H9 (cell line): ENCODE measurements at regions not wholly inside any gene's neighbourhood (a gene's known extent, or its start where the extent isn't known, plus 50 kb on each side); places are given as distances from the start of the nearest gene placed in this dataset.

Experiments
- DNase-seq: peaks from one replicate; pipeline ENCODE4 v3.0.0-alpha.2; 2017
- H2AFZ ChIP-seq: one replicate; pipeline ENCODE4 v1.6.1; 2013; ENCODE audit warnings: mild to moderate bottlenecking, low read length, control low read depth, moderate library complexity
- H2AK5ac ChIP-seq: 2 replicates; pipeline ENCODE4 v1.6.1; 2013; ENCODE audit warnings: low read length, control low read depth, mixed read lengths; ENCODE audit not compliant: insufficient read length
- H2BK120ac ChIP-seq: one replicate; pipeline ENCODE4 v1.6.1; 2013; ENCODE audit warnings: low read depth, mild to moderate bottlenecking, low read length, control low read depth, inconsistent platforms; ENCODE audit not compliant: poor library complexity, severe bottlenecking
- H2BK12ac ChIP-seq: 2 replicates; pipeline ENCODE4 v1.6.1; 2013; ENCODE audit warnings: low read length, control low read depth, mixed read lengths, low read depth; ENCODE audit not compliant: insufficient read length
- H2BK15ac ChIP-seq: 2 replicates; pipeline ENCODE4 v1.6.1; 2013; ENCODE audit warnings: low read depth, low read length, control low read depth
- H2BK20ac ChIP-seq: one replicate; pipeline ENCODE4 v1.6.1; 2013; ENCODE audit warnings: low read depth, mild to moderate bottlenecking, low read length, control low read depth, inconsistent platforms; ENCODE audit not compliant: poor library complexity, severe bottlenecking
- H2BK5ac ChIP-seq: 2 replicates; pipeline ENCODE4 v1.6.1; 2013; ENCODE audit warnings: low read length, control low read depth, mixed read lengths; ENCODE audit not compliant: insufficient read length
- H3K14ac ChIP-seq: 2 replicates; pipeline ENCODE4 v1.6.1; 2013; ENCODE audit warnings: low read length, control low read depth; ENCODE audit not compliant: insufficient read depth
- H3K18ac ChIP-seq: 2 replicates; pipeline ENCODE4 v1.6.1; 2013; ENCODE audit warnings: low read depth, mild to moderate bottlenecking, mixed read lengths, low read length, control low read depth; ENCODE audit not compliant: insufficient read length
- H3K23ac ChIP-seq: 2 replicates; pipeline ENCODE4 v1.6.1; 2013; ENCODE audit warnings: low read length, control low read depth, mixed read lengths, low read depth; ENCODE audit not compliant: insufficient read length
- H3K23me2 ChIP-seq: 2 replicates; pipeline ENCODE4 v1.6.1; 2013; ENCODE audit warnings: low read depth, mild to moderate bottlenecking, mixed read lengths, low read length, control low read depth; ENCODE audit not compliant: insufficient read length, poor library complexity, severe bottlenecking
- H3K27ac ChIP-seq: 2 replicates; pipeline ENCODE4 v1.5.1; 2013; ENCODE audit warnings: low read length, control low read depth, mixed read lengths, low read depth; ENCODE audit not compliant: insufficient read length
- H3K27me3 ChIP-seq: 2 replicates; pipeline ENCODE4 v1.6.1; 2013; ENCODE audit warnings: low read length, control low read depth, inconsistent platforms; ENCODE audit not compliant: insufficient read depth
- H3K4ac ChIP-seq: 2 replicates; pipeline ENCODE4 v1.6.1; 2013; ENCODE audit warnings: low read depth, mild to moderate bottlenecking, control low read depth, inconsistent platforms, low read length, moderate library complexity
- H3K4me1 ChIP-seq: 2 replicates; pipeline ENCODE4 v1.6.1; 2013; ENCODE audit warnings: low read length, control low read depth, inconsistent platforms; ENCODE audit not compliant: insufficient read depth
- H3K4me2 ChIP-seq: 2 replicates; pipeline ENCODE4 v1.6.1; 2013; ENCODE audit warnings: low read length, control low read depth, mixed read lengths; ENCODE audit not compliant: insufficient read length, insufficient read depth
- H3K56ac ChIP-seq: 2 replicates; pipeline ENCODE4 v1.6.1; 2013; ENCODE audit warnings: low read depth, mild to moderate bottlenecking, mixed read lengths, low read length, control low read depth; ENCODE audit not compliant: insufficient read length
- H3K79me1 ChIP-seq: 2 replicates; pipeline ENCODE4 v1.6.1; 2013; ENCODE audit warnings: low read depth, mild to moderate bottlenecking, moderate library complexity, low read length, control low read depth, inconsistent platforms; ENCODE audit not compliant: insufficient read depth, poor library complexity, severe bottlenecking
- H3K79me2 ChIP-seq: 2 replicates; pipeline ENCODE4 v1.6.1; 2013; ENCODE audit warnings: low read length, control low read depth, inconsistent platforms; ENCODE audit not compliant: insufficient read depth
- H3K9ac ChIP-seq: 2 replicates; pipeline ENCODE4 v1.6.1; 2013; ENCODE audit warnings: low read length, control low read depth, mixed read lengths; ENCODE audit not compliant: insufficient read length; ENCODE audit errors: extremely low read depth
- H3K9me3 ChIP-seq: one replicate; pipeline ENCODE4 v1.6.1; 2013; ENCODE audit warnings: low read depth, low read length, inconsistent platforms; ENCODE audit not compliant: control insufficient read depth
- H3T11ph ChIP-seq: one replicate; pipeline ENCODE4 v1.6.1; 2013; ENCODE audit warnings: mild to moderate bottlenecking, low read length, control low read depth, inconsistent platforms
- H4K20me1 ChIP-seq: one replicate; pipeline ENCODE4 v1.6.1; 2013; ENCODE audit not compliant: control insufficient read depth, insufficient read length, insufficient read depth
- H4K5ac ChIP-seq: 2 replicates; pipeline ENCODE4 v1.6.1; 2013; ENCODE audit warnings: low read depth, mild to moderate bottlenecking, mixed read lengths, low read length, control low read depth; ENCODE audit not compliant: insufficient read length
- H4K8ac ChIP-seq: replicated peaks from 2 replicates; pipeline ENCODE4 v1.6.1; 2013; ENCODE audit warnings: low read length, control low read depth, mixed read lengths, low read depth; ENCODE audit not compliant: insufficient read length
- H4K91ac ChIP-seq: 2 replicates; pipeline ENCODE4 v1.6.1; 2013; ENCODE audit warnings: low read depth, mild to moderate bottlenecking, moderate library complexity, mixed read lengths, low read length, control low read depth; ENCODE audit not compliant: insufficient read length
- H3K27ac Mint-ChIP-seq, 3 experiments: 2 replicates in 2 of 3; 3 replicates in 1 of 3; pipeline ENCODE4 v1.8.0; 2020 to 2021; ENCODE audit warnings: mixed read lengths in 3 of 3, mild to moderate bottlenecking in 1 of 3, moderate library complexity in 1 of 3
- H3K27me3 Mint-ChIP-seq: 2 replicates; pipeline ENCODE4 v1.8.0; 2021; ENCODE audit warnings: low read depth, mild to moderate bottlenecking, moderate library complexity, mixed read lengths
- H3K36me3 Mint-ChIP-seq, 3 experiments: 2 replicates in 2 of 3; 3 replicates in 1 of 3; pipeline ENCODE4 v1.8.0; 2020 to 2021; ENCODE audit warnings: low read depth in 3 of 3, mixed read lengths in 3 of 3; ENCODE audit not compliant: insufficient read depth in 1 of 3
- H3K4me1 Mint-ChIP-seq, 2 experiments: 2 replicates each; pipeline ENCODE4 v1.8.0; 2020; ENCODE audit warnings: mixed read lengths in 2 of 2
- H3K4me3 Mint-ChIP-seq, 2 experiments: 2 replicates in 1 of 2; 3 replicates in 1 of 2; pipeline ENCODE4 v1.8.0; 2020 to 2021; ENCODE audit warnings: mild to moderate bottlenecking in 2 of 2, mixed read lengths in 2 of 2, moderate library complexity in 1 of 2
- H3K9me3 Mint-ChIP-seq, 2 experiments: 2 replicates in 1 of 2; 3 replicates in 1 of 2; pipeline ENCODE4 v1.8.0; 2020; ENCODE audit warnings: mild to moderate bottlenecking in 2 of 2, mixed read lengths in 2 of 2, moderate library complexity in 1 of 2
- CTCF ChIP-seq: fragments of 200-600 bp; sonication (generic); conservative IDR thresholded peaks from 3 replicates; pipeline ENCODE4 v1.8.0; 2021; ENCODE audit warnings: antibody characterized with exemption, mild to moderate bottlenecking
- WGBS: extraction: QIAGEN DNeasy Blood & Tissue Kit; methylation state at CpG from one replicate; pipeline ENCODE4 v1.1.7; 2013; ENCODE audit warnings: missing lambda C conversion rate, low lambda C conversion rate, mixed read lengths; ENCODE audit not compliant: insufficient read length; ENCODE audit errors: extremely low coverage; 5-methylcytosine and 5-hydroxymethylcytosine counted together

DNA sequence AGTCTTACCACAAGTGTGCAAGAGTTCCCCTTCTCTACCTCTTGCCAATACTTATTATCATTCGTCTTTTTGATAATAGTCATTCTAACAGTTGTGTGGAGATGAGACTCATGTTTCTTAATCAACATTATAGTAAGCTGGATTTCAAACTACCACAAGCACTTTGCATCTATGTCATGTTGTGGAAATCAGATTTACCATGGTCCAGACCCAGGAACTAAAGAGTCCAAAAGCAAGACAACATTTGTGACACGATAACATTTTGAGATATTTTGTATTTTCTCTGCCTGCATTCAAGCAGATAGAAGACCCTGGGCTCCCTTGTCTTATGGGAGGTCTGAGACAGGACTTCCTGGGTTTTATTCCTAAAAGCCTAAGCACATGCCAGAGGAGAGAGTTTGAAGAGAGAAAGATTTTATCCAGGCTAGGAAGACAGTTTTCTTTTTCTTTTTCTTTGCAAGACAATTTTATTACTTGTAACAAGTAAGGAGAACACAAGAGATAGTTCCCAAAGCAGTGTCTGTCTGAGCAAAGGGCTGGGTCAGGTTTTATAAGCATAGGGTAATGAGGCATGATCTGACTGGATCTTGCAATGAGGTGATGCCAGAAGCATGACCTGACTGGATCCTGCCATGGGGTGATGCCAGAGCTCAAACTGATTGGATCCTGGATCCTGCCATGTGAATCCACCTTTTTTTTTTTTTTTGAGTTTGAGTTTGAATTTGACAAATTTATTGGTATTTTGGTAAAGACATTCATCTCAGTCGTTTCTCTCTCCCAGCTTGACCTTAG is 180.5 kb upstream of the HMGA2 start:
- Histone ChIP-seq H3K4me1 (no peaks in the 10 kb centered on the region), H4K8ac (no peak overlapping the region), H3K9me3 (no peaks in the 10 kb centered on the region), H3K79me2 (no peaks in the 10 kb centered on the region), H2AFZ (no peak overlapping the region), H3K18ac (no peak overlapping the region), H4K91ac (no peak overlapping the region), H2AK5ac (no peak overlapping the region), H3K9ac (no peak overlapping the region), H3K79me1 (no peaks in the 10 kb centered on the region), H3K23me2 (no peaks in the 10 kb centered on the region), H3K56ac (no peak overlapping the region), H3K4me2 (no peak overlapping the region), H2BK5ac (no peak overlapping the region), H2BK120ac (no peak overlapping the region), H4K20me1 (no peaks in the 10 kb centered on the region), H3K27ac (no peak overlapping the region), H2BK15ac (no peak overlapping the region), H3K4ac (no peak overlapping the region), H2BK12ac (no peak overlapping the region), H3K27me3 (no peaks in the 10 kb centered on the region), H3K23ac (no peak overlapping the region), H3T11ph (no peak overlapping the region), H2BK20ac (no peak overlapping the region), H3K14ac (no peak overlapping the region), H4K5ac (no peak overlapping the region)
- Mint-ChIP-seq H3K4me1 (no peaks in the 10 kb centered on the region), H3K27me3 (no peaks in the 10 kb centered on the region), H3K4me3 (no peak overlapping the region), H3K27ac (no peak overlapping the region), H3K36me3 (no peaks in the 10 kb centered on the region), H3K9me3 (no peaks in the 10 kb centered on the region)
- no peak for TF ChIP-seq CTCF
- WGBS: no CpG with 5 or more reads among the region's 3 CpGs
- no peak for DNase-seq
